HL-60 (cell line): ENCODE measurements at regions not wholly inside any gene's neighbourhood (a gene's known extent, or its start where the extent isn't known, plus 50 kb on each side); places are given as distances from the start of the nearest gene placed in this dataset.

Experiments
- POLR2AphosphoS5 ChIP-seq: IDR thresholded peaks from 2 replicates; pipeline ENCODE4 v1.6.1; 2012; ENCODE audit warnings: low read depth
- TF ChIP-seq, protein P1 (sequence below): IDR thresholded peaks from one replicate; pipeline ENCODE4 v1.5.1; 2011; ENCODE audit warnings: low read length, control low read depth, inconsistent platforms; ENCODE audit not compliant: insufficient read depth
- TF ChIP-seq, protein P2 (sequence below): IDR thresholded peaks from 2 replicates; pipeline ENCODE4 v1.6.1; 2012; ENCODE audit warnings: low read depth; ENCODE audit not compliant: insufficient replicate concordance

DNA sequence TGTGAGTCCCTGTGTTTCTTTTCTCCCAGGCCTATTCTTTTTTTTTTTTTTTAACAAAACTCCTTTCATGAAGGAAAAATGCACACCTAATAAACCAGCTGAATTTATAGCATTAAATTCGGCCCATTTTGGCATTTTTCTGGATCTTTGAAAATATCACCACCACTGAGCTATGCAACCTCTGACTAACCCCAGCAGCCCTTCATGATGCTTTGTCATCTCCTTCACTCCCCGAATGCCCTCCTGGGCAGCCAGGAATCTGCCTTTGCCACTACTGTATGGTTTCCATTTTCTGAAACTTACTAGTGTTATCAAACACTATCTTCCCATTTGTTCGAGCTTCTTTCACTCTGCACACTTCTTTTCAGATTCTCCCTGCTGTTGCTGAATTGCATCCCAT is 97.9 kb downstream of the ZNF280B start:
- TF ChIP-seq, protein P1, sequence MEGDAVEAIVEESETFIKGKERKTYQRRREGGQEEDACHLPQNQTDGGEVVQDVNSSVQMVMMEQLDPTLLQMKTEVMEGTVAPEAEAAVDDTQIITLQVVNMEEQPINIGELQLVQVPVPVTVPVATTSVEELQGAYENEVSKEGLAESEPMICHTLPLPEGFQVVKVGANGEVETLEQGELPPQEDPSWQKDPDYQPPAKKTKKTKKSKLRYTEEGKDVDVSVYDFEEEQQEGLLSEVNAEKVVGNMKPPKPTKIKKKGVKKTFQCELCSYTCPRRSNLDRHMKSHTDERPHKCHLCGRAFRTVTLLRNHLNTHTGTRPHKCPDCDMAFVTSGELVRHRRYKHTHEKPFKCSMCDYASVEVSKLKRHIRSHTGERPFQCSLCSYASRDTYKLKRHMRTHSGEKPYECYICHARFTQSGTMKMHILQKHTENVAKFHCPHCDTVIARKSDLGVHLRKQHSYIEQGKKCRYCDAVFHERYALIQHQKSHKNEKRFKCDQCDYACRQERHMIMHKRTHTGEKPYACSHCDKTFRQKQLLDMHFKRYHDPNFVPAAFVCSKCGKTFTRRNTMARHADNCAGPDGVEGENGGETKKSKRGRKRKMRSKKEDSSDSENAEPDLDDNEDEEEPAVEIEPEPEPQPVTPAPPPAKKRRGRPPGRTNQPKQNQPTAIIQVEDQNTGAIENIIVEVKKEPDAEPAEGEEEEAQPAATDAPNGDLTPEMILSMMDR: no peak
- no peak for TF ChIP-seq POLR2AphosphoS5
- TF ChIP-seq, protein P2, sequence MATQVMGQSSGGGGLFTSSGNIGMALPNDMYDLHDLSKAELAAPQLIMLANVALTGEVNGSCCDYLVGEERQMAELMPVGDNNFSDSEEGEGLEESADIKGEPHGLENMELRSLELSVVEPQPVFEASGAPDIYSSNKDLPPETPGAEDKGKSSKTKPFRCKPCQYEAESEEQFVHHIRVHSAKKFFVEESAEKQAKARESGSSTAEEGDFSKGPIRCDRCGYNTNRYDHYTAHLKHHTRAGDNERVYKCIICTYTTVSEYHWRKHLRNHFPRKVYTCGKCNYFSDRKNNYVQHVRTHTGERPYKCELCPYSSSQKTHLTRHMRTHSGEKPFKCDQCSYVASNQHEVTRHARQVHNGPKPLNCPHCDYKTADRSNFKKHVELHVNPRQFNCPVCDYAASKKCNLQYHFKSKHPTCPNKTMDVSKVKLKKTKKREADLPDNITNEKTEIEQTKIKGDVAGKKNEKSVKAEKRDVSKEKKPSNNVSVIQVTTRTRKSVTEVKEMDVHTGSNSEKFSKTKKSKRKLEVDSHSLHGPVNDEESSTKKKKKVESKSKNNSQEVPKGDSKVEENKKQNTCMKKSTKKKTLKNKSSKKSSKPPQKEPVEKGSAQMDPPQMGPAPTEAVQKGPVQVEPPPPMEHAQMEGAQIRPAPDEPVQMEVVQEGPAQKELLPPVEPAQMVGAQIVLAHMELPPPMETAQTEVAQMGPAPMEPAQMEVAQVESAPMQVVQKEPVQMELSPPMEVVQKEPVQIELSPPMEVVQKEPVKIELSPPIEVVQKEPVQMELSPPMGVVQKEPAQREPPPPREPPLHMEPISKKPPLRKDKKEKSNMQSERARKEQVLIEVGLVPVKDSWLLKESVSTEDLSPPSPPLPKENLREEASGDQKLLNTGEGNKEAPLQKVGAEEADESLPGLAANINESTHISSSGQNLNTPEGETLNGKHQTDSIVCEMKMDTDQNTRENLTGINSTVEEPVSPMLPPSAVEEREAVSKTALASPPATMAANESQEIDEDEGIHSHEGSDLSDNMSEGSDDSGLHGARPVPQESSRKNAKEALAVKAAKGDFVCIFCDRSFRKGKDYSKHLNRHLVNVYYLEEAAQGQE: no peak
